ENCODE measurements at regions not wholly inside any gene's neighbourhood (a gene's known extent, or its start where the extent isn't known, plus 50 kb on each side); places are given as distances from the start of the nearest gene placed in this dataset.
"Not testable (repeated sequence)": the region's sequence is repeated elsewhere in the genome, so short reads cannot be mapped to it uniquely, and the experiment has no call there.

GRCh38 chr17:22277595-22277994 lies 585.3 kb downstream of the KCNJ18 start:
- Histone ChIP-seq H3K9me3 (no peaks in the 10 kb centered on the region), H3K4me3 (no peak overlapping the region), H3K36me3 (no peaks in the 10 kb centered on the region), H3K27me3 (no peaks in the 10 kb centered on the region), H3K27ac (no peak overlapping the region), H3K4me1 (no peaks in the 10 kb centered on the region)
- TF ChIP-seq CTCF (IDR thresholded peaks at IDR 0.05) = no peak
- DNase-seq (peak; percentile 31), ATAC-seq (no peak)
- intact Hi-C loops (cut with DNase I) = no loop called here

GRCh38 chr17:22278302-22279275 lies 586.3 kb downstream of the KCNJ18 start:
- DNase-seq = peak; percentile 53
- no peak for TF ChIP-seq CTCF (IDR thresholded peaks at IDR 0.05)
- no peaks in the 10 kb centered on the region for H3K4me1 ChIP-seq
- no peaks in the 10 kb centered on the region for H3K36me3 ChIP-seq
- intact Hi-C loops (cut with DNase I) = no loop called here
- ATAC-seq = peak; percentile 26
- no peak overlapping the region for H3K27ac ChIP-seq
- H3K9me3 ChIP-seq = no peaks in the 10 kb centered on the region
- no peaks in the 10 kb centered on the region for H3K27me3 ChIP-seq
- H3K4me3 ChIP-seq = no peak overlapping the region

- no peak for TF ChIP-seq CTCF (IDR thresholded peaks at IDR 0.05)
- Histone ChIP-seq H3K4me1 (no peaks in the 10 kb centered on the region), H3K27me3 (no peaks in the 10 kb centered on the region), H3K27ac (no peak overlapping the region), H3K36me3 (no peaks in the 10 kb centered on the region), H3K4me3 (no peak overlapping the region), H3K9me3 (no peaks in the 10 kb centered on the region)
- DNase-seq (peak; percentile 50), ATAC-seq (no peak)
- intact Hi-C loops (cut with DNase I) = no loop called here
These were observed 594.2 kb downstream of the KCNJ18 start for GRCh38 chr17:22286337-22287041.

- intact Hi-C loops (cut with DNase I); H3K9me3 ChIP-seq; H3K27me3 ChIP-seq; H3K4me1 ChIP-seq; H3K36me3 ChIP-seq; H3K4me3 ChIP-seq; H3K27ac ChIP-seq; DNase-seq: not testable (repeated sequence)
- peak; percentile 40 for ATAC-seq
These were observed 606.2 kb downstream of the KCNJ18 start for GRCh38 chr17:22298484-22298951.

- no peak for TF ChIP-seq CTCF (IDR thresholded peaks at IDR 0.05)
- H3K4me3 ChIP-seq = no peak overlapping the region
- H3K36me3 ChIP-seq = no peaks in the 10 kb centered on the region
- H3K9me3 ChIP-seq = no peaks in the 10 kb centered on the region
- H3K27me3 ChIP-seq = no peaks in the 10 kb centered on the region
- ATAC-seq = no peak
- no peak overlapping the region for H3K27ac ChIP-seq
- H3K4me1 ChIP-seq = no peaks in the 10 kb centered on the region
- intact Hi-C loops (cut with DNase I) = no loop called here
- no peak for DNase-seq
These were observed 607.9 kb downstream of the KCNJ18 start for GRCh38 chr17:22300177-22300576.

All from upper lobe of right lung (tissue), 1 donor.